Cardiac muscle cell (in vitro differentiated cells and primary cell): ENCODE measurements at regions not wholly inside any gene's neighbourhood (a gene's known extent, or its start where the extent isn't known, plus 50 kb on each side); places are given as distances from the start of the nearest gene placed in this dataset.

ENCODE experiments used
- DNase-seq, 2 donors: peaks; one replicate each; pipeline versions ENCODE4 v3.0.0 to v3.0.0-alpha.2; 2010 to 2017; ENCODE audit warnings: low read depth in 1 of 2, low spot score in 1 of 2
- H3K27ac ChIP-seq: fragments of 200-600 bp; sonication (generic); 2 replicates; pipeline ENCODE4 v1.5.1; 2016
- H3K27me3 ChIP-seq: fragments of 200-600 bp; sonication (generic); 2 replicates; pipeline ENCODE4 v1.6.0; 2016; ENCODE audit warnings: control low read depth
- H3K36me3 ChIP-seq: fragments of 200-600 bp; sonication (generic); 2 replicates; pipeline ENCODE4 v1.5.1; 2016; ENCODE audit warnings: control low read depth
- H3K4me1 ChIP-seq: fragments of 200-600 bp; sonication (generic); 2 replicates; pipeline ENCODE4 v1.8.1; 2017; ENCODE audit warnings: low read depth, mild to moderate bottlenecking, mixed run types
- H3K4me3 ChIP-seq: fragments of 200-600 bp; sonication (generic); 2 replicates; pipeline ENCODE4 v1.5.1; 2016; ENCODE audit warnings: mild to moderate bottlenecking
- H3K9me3 ChIP-seq: fragments of 200-600 bp; sonication (generic); 2 replicates; pipeline ENCODE4 v1.5.1; 2017; ENCODE audit warnings: low read depth, mild to moderate bottlenecking, control low read depth
- TF ChIP-seq, protein P1 (sequence below): IDR thresholded peaks from 2 replicates; pipeline ENCODE4 v1.5.1; 2012; ENCODE audit warnings: low read depth, mild to moderate bottlenecking, low read length

GRCh38 chr9:27659571-27659970 is 86.3 kb upstream of the C9orf72 start:
- no peak for DNase-seq
- Histone ChIP-seq H3K4me3 (no peak overlapping the region), H3K27me3 (no peaks in the 10 kb centered on the region), H3K27ac (no peak overlapping the region), H3K9me3 (no peaks in the 10 kb centered on the region), H3K4me1 (peaks cover 4% of the 10 kb centered on the region), H3K36me3 (no peaks in the 10 kb centered on the region)
- TF ChIP-seq, protein P1, sequence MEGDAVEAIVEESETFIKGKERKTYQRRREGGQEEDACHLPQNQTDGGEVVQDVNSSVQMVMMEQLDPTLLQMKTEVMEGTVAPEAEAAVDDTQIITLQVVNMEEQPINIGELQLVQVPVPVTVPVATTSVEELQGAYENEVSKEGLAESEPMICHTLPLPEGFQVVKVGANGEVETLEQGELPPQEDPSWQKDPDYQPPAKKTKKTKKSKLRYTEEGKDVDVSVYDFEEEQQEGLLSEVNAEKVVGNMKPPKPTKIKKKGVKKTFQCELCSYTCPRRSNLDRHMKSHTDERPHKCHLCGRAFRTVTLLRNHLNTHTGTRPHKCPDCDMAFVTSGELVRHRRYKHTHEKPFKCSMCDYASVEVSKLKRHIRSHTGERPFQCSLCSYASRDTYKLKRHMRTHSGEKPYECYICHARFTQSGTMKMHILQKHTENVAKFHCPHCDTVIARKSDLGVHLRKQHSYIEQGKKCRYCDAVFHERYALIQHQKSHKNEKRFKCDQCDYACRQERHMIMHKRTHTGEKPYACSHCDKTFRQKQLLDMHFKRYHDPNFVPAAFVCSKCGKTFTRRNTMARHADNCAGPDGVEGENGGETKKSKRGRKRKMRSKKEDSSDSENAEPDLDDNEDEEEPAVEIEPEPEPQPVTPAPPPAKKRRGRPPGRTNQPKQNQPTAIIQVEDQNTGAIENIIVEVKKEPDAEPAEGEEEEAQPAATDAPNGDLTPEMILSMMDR, result no peak

DNA sequence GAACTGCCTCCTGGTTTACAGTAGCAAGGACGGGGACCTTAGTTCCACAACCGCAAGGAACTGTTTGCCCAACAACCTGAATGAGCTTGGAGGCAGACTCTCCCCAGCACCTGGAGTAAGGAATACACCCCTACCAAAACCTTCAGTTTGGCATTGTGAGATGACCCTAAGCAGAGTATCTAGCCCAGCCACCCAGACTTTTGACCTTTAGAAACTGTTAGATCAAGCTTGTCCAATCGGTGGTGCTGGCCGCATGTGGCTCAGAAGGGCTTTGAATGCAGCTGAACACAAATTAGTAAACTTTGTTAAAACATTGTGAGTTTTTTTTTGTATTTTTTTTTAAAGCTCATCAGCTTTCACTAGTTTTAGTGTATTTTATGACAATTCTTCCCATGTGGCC is 86.9 kb upstream of the C9orf72 start:
- H3K9me3 ChIP-seq, result no peaks in the 10 kb centered on the region
- no peaks in the 10 kb centered on the region for H3K27me3 ChIP-seq
- peaks cover 5% of the 10 kb centered on the region for H3K4me1 ChIP-seq
- DNase-seq, result no peak
- H3K27ac ChIP-seq, result no peak overlapping the region
- H3K4me3 ChIP-seq, result no peak overlapping the region
- TF ChIP-seq, protein P1, result no peak
- no peaks in the 10 kb centered on the region for H3K36me3 ChIP-seq

- Histone ChIP-seq H3K27me3 (no peaks in the 10 kb centered on the region), H3K27ac (no peak overlapping the region), H3K9me3 (no peaks in the 10 kb centered on the region), H3K36me3 (no peaks in the 10 kb centered on the region), H3K4me3 (no peak overlapping the region), H3K4me1 (peaks cover 5% of the 10 kb centered on the region)
- TF ChIP-seq, protein P1, result no peak
- DNase-seq, result no peak
These were observed 90.2 kb upstream of the C9orf72 start for GRCh38 chr9:27663526-27663925.

DNA sequence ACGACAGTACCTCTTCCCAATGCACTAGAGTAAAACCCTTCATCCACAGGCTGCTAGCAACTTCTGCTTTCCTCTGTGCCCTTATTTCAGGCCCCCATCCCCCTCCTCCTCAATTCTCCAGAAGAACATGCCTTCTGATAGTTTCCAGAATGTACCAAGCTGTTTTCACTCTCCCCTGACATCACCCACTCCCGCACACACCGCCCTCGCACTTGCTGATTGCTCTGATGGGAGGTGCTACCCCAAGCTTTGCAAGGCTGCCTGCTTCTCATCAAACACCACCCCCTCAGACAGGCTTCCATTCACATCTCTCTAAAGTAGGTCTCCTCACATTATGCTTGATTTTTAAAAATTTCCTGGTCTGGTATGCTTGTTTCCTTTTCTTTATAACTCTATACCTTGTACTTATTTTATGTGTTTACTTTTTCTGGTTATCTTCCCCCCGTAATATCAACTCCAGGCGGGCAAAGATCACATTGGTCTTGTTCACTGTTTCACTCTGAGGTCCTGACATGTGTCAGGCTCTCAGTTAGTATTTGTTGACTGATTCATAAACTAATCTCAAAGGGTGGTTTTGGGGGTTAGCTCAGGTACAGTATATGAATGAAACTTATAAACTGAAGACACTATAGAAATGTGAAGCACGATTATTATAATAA is 91.0 kb upstream of the C9orf72 start:
- no peaks in the 10 kb centered on the region for H3K36me3 ChIP-seq
- no peak overlapping the region for H3K27ac ChIP-seq
- TF ChIP-seq, protein P1, result no peak
- no peaks in the 10 kb centered on the region for H3K9me3 ChIP-seq
- peak; percentile 58 to 71 for DNase-seq
- peaks cover 5% of the 10 kb centered on the region for H3K4me1 ChIP-seq
- H3K27me3 ChIP-seq, result no peaks in the 10 kb centered on the region
- no peak overlapping the region for H3K4me3 ChIP-seq

GRCh38 chr9:27665136-27665535 is 91.9 kb upstream of the C9orf72 start:
- Histone ChIP-seq H3K36me3 (no peaks in the 10 kb centered on the region), H3K4me1 (peaks cover 5% of the 10 kb centered on the region), H3K27ac (no peak overlapping the region), H3K4me3 (no peak overlapping the region), H3K9me3 (no peaks in the 10 kb centered on the region), H3K27me3 (no peaks in the 10 kb centered on the region)
- no peak for DNase-seq
- TF ChIP-seq, protein P1, result no peak

DNA sequence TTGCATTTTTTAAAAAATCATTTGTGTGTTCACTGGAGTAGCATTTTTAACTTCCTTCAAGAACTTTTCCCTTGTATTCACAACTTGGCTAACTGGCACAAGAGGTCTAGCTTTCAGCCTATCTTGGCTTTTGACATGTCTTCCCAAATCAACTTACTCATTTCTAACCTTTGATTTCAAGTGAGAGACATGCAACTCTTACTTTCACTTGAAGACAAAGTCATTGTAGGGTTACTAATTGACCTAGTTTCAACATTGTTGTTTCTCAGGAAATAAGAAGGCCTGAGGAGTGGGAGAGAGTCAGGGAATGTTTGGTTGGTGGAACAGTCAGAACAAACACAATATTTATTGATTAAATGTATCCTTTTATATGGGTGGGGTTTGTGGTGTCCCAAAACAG is 95.0 kb upstream of the C9orf72 start:
- DNase-seq, result no peak
- H3K9me3 ChIP-seq, result no peaks in the 10 kb centered on the region
- peaks cover 8% of the 10 kb centered on the region for H3K4me1 ChIP-seq
- no peak overlapping the region for H3K27ac ChIP-seq
- no peaks in the 10 kb centered on the region for H3K27me3 ChIP-seq
- H3K4me3 ChIP-seq, result no peak overlapping the region
- H3K36me3 ChIP-seq, result no peaks in the 10 kb centered on the region
- TF ChIP-seq, protein P1, result no peak
